ENCODE measurements at regions not wholly inside any gene's neighbourhood (a gene's known extent, or its start where the extent isn't known, plus 50 kb on each side); places are given as distances from the start of the nearest gene placed in this dataset.

DNA sequence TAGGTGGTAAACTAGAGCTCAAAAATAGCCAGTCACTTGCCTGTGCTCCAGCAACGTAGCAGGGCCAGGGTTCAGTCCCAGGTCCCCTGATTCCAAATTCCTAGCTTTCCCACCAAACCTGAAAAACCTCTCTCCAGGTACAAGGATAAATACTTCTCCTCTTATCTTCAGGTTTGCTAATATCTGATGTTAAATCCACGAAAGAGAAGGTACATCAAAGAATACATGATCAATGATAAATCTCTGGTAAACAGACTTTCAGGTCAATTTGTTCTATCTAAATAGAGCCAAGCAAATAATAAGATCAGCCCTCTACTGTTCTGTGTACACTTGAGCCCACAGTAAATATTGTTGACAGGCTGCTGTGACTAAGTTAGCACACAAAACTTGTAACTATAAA lies 52.1 kb upstream of the AKT3 start:
- TF ChIP-seq CTCF (IDR thresholded peaks at IDR 0.05) = no peak
- TF ChIP-seq POLR2A (IDR thresholded peaks at IDR 0.05) = no peak
- TF ChIP-seq POLR2AphosphoS5 (IDR thresholded peaks at IDR 0.05) = no peak
- no peak for TF ChIP-seq EP300 (IDR thresholded peaks at IDR 0.05; ENCODE audit: low read depth)
